OCI-LY3 (cell line): ENCODE measurements at regions not wholly inside any gene's neighbourhood (a gene's known extent, or its start where the extent isn't known, plus 50 kb on each side); places are given as distances from the start of the nearest gene placed in this dataset.

ENCODE experiments used
- CTCF ChIP-seq: fragments of 200-600, 300-600 bp; sonication (generic); IDR thresholded peaks from 2 replicates; pipeline ENCODE4 v1.5.1; 2014; ENCODE audit warnings: antibody characterized with exemption, low read length, low read depth
- EZH2phosphoT487 ChIP-seq: fragments of 200-600 bp; shearing (Covaris generic); IDR thresholded peaks from 2 replicates; pipeline ENCODE4 v1.6.1; 2018; ENCODE audit warnings: antibody characterized with exemption, mixed run types, low read depth

- TF ChIP-seq CTCF (no peak), EZH2phosphoT487 (no peak)
Observed at GRCh38 chr14:26722258-26722657, 124.4 kb upstream of the NOVA1 start.
